ENCODE measurements at regions not wholly inside any gene's neighbourhood (a gene's known extent, or its start where the extent isn't known, plus 50 kb on each side); places are given as distances from the start of the nearest gene placed in this dataset.

- Histone ChIP-seq H3K4me1 (no peaks in the 10 kb centered on the region), H3K36me3 (no peaks in the 10 kb centered on the region), H3K27me3 (no peaks in the 10 kb centered on the region), H3K4me3 (no peak overlapping the region), H3K9me3 (no peaks in the 10 kb centered on the region), H3K27ac (no peak overlapping the region)
- 56 to 67% (median 65%) methylated on average over 4 of the region's 4 CpGs for WGBS, 5 donors
- DNase-seq, result no peak
- intact Hi-C loops (cut with DNase I; ENCODE audit: low total_unique reads), result no loop called here
- TF ChIP-seq EP300 (IDR thresholded peaks at IDR 0.05), result no peak
- TF ChIP-seq POLR2AphosphoS5 (IDR thresholded peaks at IDR 0.05), result no peak
- TF ChIP-seq CTCF (IDR thresholded peaks at IDR 0.05), result no peak
- TF ChIP-seq POLR2A (IDR thresholded peaks at IDR 0.05), result no peak
Observed at GRCh38 chr6:104118274-104118673, 741.4 kb downstream of the HACE1 start.

GRCh38 chr6:104109806-104110205, 749.9 kb downstream of the HACE1 start:
- no peak for TF ChIP-seq POLR2AphosphoS5 (IDR thresholded peaks at IDR 0.05)
- no peak for TF ChIP-seq POLR2A (IDR thresholded peaks at IDR 0.05)
- TF ChIP-seq CTCF (IDR thresholded peaks at IDR 0.05), result no peak
- no peak for TF ChIP-seq EP300 (IDR thresholded peaks at IDR 0.05)
- Histone ChIP-seq H3K27me3 (no peaks in the 10 kb centered on the region), H3K27ac (no peak overlapping the region), H3K4me3 (no peak overlapping the region), H3K4me1 (no peaks in the 10 kb centered on the region), H3K9me3 (no peaks in the 10 kb centered on the region), H3K36me3 (no peaks in the 10 kb centered on the region)
- no peak for DNase-seq
- 75 to 88% (median 84%) methylated on average over 2 of the region's 2 CpGs for WGBS, 5 donors
- intact Hi-C loops (cut with DNase I; ENCODE audit: low total_unique reads), result no loop called here

GRCh38 chr6:104108634-104109033, 751.1 kb downstream of the HACE1 start:
- no peak overlapping the region for H3K4me3 ChIP-seq
- no peak overlapping the region for H3K27ac ChIP-seq
- no peaks in the 10 kb centered on the region for H3K27me3 ChIP-seq
- TF ChIP-seq POLR2A (IDR thresholded peaks at IDR 0.05) (no peak), POLR2AphosphoS5 (IDR thresholded peaks at IDR 0.05) (no peak), EP300 (IDR thresholded peaks at IDR 0.05) (no peak), CTCF (IDR thresholded peaks at IDR 0.05) (no peak)
- DNase-seq, result no peak
- no peaks in the 10 kb centered on the region for H3K4me1 ChIP-seq
- no peaks in the 10 kb centered on the region for H3K9me3 ChIP-seq
- no peaks in the 10 kb centered on the region for H3K36me3 ChIP-seq
- intact Hi-C loops (cut with DNase I; ENCODE audit: low total_unique reads), result no loop called here

GRCh38 chr6:104095661-104096416, 763.9 kb downstream of the HACE1 start:
- Histone ChIP-seq H3K9me3 (peaks cover 0 to 4% (median 0%) of the 10 kb centered on the region in 4 donors), H3K36me3 (no peaks in the 10 kb centered on the region), H3K4me1 (no peaks in the 10 kb centered on the region), H3K4me3 (no peak overlapping the region), H3K27ac (no peak overlapping the region), H3K27me3 (no peaks in the 10 kb centered on the region)
- DNase-seq, result no peak
- WGBS, 5 donors, result 79 to 95% (median 89%) methylated on average over 6 of the region's 6 CpGs
- TF ChIP-seq POLR2AphosphoS5 (IDR thresholded peaks at IDR 0.05), result no peak
- no peak for TF ChIP-seq EP300 (IDR thresholded peaks at IDR 0.05)
- TF ChIP-seq CTCF (IDR thresholded peaks at IDR 0.05), result no peak
- no peak for TF ChIP-seq POLR2A (IDR thresholded peaks at IDR 0.05)
- intact Hi-C loops (cut with DNase I; ENCODE audit: low total_unique reads), result no loop called here
